Hepatocyte (in vitro differentiated cells): ENCODE measurements at regions not wholly inside any gene's neighbourhood (a gene's known extent, or its start where the extent isn't known, plus 50 kb on each side); places are given as distances from the start of the nearest gene placed in this dataset.

Experiments used
- CTCF ChIP-seq: fragments of 200-600 bp; sonication (generic); IDR thresholded peaks from 2 replicates; pipeline ENCODE4 v1.5.1; 2016; ENCODE audit warnings: antibody characterized with exemption, mild to moderate bottlenecking; ENCODE audit not compliant: poor library complexity
- EZH2 ChIP-seq: fragments of 200-600 bp; sonication (generic); IDR thresholded peaks from 2 replicates; pipeline ENCODE4 v1.6.1; 2016; ENCODE audit warnings: antibody characterized with exemption, mild to moderate bottlenecking, borderline replicate concordance
- EZH2phosphoT487 ChIP-seq: fragments of 200-600 bp; sonication (generic); IDR thresholded peaks from one replicate; pipeline ENCODE4 v1.6.1; 2018; ENCODE audit warnings: antibody characterized with exemption, mild to moderate bottlenecking, low read depth, moderate library complexity; ENCODE audit not compliant: unreplicated experiment, severe bottlenecking

GRCh38 chr21:35119501-35120047 is 70.5 kb upstream of the RUNX1 start:
- TF ChIP-seq CTCF: no peak
- TF ChIP-seq EZH2: no peak
- no peak for TF ChIP-seq EZH2phosphoT487
